ENCODE measurements at regions not wholly inside any gene's neighbourhood (a gene's known extent, or its start where the extent isn't known, plus 50 kb on each side); places are given as distances from the start of the nearest gene placed in this dataset.
"Not testable (repeated sequence)": the region's sequence is repeated elsewhere in the genome, so short reads cannot be mapped to it uniquely, and the experiment has no call there.

DNA sequence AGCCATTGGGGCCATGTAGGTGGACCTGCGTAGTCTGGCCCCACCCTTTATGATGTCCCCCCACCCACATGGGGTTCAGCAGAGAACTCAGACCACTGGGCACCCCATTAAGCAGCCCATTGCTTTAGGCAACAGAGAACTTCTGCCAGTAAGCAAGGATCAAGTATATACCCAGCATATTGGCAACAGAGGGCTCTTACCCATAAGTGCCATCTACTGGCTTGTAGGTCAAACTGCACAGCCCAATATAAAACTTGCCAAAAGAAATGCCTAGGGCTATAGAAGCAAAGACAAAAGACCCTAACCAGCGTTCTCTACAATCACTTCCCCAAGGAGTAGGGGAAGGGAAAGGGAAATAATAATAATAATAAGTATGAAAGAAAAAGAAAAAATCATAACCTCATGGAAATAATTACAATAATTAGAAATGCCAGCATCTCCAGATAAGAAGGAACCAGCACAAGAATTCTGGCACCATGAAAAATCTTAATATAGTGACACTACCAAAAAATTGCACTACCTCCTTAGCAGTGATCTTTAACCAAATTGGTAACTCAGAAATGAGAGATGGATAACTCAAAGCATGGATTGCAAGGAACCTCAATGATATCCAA is 1090.7 kb downstream of the FAT4 start:
- peak in 1 of 2 experiments; percentile 4 for DNase-seq (ENCODE audit: low read depth in 1 of 2, low spot score in 1 of 2)
- TF ChIP-seq CTCF (IDR thresholded peaks at IDR 0.05; ENCODE audit: insufficient read depth, low read length) (peak; percentile 26), GABPA (IDR thresholded peaks at IDR 0.05; ENCODE audit: low read depth) (no peak)
- Histone ChIP-seq H3K27me3 (ENCODE audit: insufficient read depth, poor library complexity, severe bottlenecking) (no peaks in the 10 kb centered on the region), H3K27ac (replicated peaks) (no peak overlapping the region), H3K4me3 (replicated peaks; ENCODE audit: insufficient read depth, low read length) (no peak overlapping the region)

GRCh38 chr4:126409746-126410145 is 1095.0 kb downstream of the FAT4 start:
- H3K27me3 ChIP-seq (ENCODE audit: insufficient read depth, poor library complexity, severe bottlenecking): no peaks in the 10 kb centered on the region
- no peak for DNase-seq (ENCODE audit: low read depth in 1 of 2, low spot score in 1 of 2)
- no peak overlapping the region for H3K27ac ChIP-seq (replicated peaks)
- TF ChIP-seq SPI1 (IDR thresholded peaks at IDR 0.05; ENCODE audit: borderline replicate concordance, low read depth) (no peak), REST (IDR thresholded peaks at IDR 0.05; ENCODE audit: insufficient replicate concordance, low read depth) (no peak), GABPA (IDR thresholded peaks at IDR 0.05; ENCODE audit: low read depth) (no peak), POLR2AphosphoS5 (IDR thresholded peaks at IDR 0.05; ENCODE audit: low read depth) (no peak), CTCF (IDR thresholded peaks at IDR 0.05; ENCODE audit: insufficient read depth, low read length) (no peak)
- no peak overlapping the region for H3K4me3 ChIP-seq (replicated peaks; ENCODE audit: insufficient read depth, low read length)

- no peaks in the 10 kb centered on the region for H3K27me3 ChIP-seq (ENCODE audit: insufficient read depth, poor library complexity, severe bottlenecking)
- DNase-seq (ENCODE audit: low read depth in 1 of 2, low spot score in 1 of 2): no peak
- TF ChIP-seq CTCF (IDR thresholded peaks at IDR 0.05; ENCODE audit: insufficient read depth, low read length): no peak
- no peak for TF ChIP-seq REST (IDR thresholded peaks at IDR 0.05; ENCODE audit: insufficient replicate concordance, low read depth)
- TF ChIP-seq SPI1 (IDR thresholded peaks at IDR 0.05; ENCODE audit: borderline replicate concordance, low read depth): no peak
- TF ChIP-seq GABPA (IDR thresholded peaks at IDR 0.05; ENCODE audit: low read depth): no peak
- TF ChIP-seq POLR2AphosphoS5 (IDR thresholded peaks at IDR 0.05; ENCODE audit: low read depth): no peak
Observed at GRCh38 chr4:126411047-126411446, 1096.3 kb downstream of the FAT4 start.

DNA sequence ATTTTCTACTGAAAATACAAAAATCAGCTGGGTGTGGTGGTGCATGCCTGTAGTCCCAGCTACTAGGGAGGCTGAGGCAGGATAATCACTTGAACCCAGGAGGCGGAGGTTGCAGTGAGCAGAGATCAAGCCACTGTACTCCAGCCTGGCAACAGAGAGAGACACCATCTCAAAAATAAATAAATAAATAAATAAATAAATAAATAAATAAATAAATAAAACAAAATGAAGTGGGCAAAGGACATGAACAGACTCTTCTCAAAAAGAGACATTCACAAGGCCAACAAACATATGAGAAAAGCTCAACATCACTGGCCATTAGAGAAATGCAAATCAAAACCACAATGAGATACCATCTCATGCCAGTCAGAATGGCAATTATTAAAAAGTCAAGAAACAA is 1097.6 kb downstream of the FAT4 start:
- H3K4me3 ChIP-seq (replicated peaks; ENCODE audit: insufficient read depth, low read length); H3K27me3 ChIP-seq (ENCODE audit: insufficient read depth, poor library complexity, severe bottlenecking); DNase-seq (ENCODE audit: low read depth in 1 of 2, low spot score in 1 of 2); H3K27ac ChIP-seq (replicated peaks): not testable (repeated sequence)

More at GRCh38 chr4:126411047-126411446, 1096.3 kb downstream of the FAT4 start:
- Histone ChIP-seq H3K27ac (replicated peaks) (no peak overlapping the region), H3K4me3 (replicated peaks; ENCODE audit: insufficient read depth, low read length) (no peak overlapping the region)

Measured in HL-60 (cell line).